ENCODE measurements at regions not wholly inside any gene's neighbourhood (a gene's known extent, or its start where the extent isn't known, plus 50 kb on each side); places are given as distances from the start of the nearest gene placed in this dataset.
A peak's percentile ranks its signal among the peaks of the same experiment; 100 is the strongest.

DNA sequence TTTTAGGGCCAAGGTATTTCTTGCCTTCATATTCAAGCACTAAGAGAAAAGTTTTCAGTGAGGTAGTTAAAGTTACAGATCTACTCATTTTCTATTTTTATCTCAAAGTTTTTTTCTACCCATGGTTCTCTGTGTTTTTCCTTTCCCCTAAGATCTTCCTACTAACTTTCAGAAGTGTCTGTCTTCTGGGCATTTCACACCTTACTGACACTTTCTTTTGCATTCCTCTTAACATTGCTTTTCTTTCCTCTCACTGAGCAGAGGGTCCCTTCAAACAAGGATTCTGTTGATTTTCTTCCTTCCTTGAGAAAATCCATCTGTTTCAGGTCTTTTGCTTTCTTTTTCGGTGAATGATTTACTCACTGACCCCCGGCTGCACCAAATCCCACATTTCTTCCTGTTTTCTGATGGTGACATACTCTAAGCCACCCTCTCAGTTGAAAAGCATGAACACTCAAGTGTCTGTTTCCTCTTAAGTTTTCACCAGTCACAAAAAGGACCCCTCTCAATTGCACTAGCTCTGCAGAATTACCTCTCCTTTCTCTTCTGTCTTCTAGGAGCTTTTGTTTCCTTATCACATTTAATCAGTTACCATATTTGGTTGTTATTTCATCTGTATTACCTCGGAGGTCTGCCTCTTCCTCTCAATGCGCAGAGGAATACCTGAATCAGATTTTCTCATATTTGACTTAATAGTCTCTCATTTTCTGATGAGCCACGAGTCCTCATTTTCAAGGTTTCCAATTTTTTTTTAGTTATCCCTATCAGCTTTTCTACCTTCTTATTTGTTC, 73.5 kb upstream of the RNF217 start:
- Histone ChIP-seq H3K4me3 (no peak overlapping the region; the same call in 1 of the 2 replicates), H3K9me3 (ENCODE audit: low read depth, low read length) (no peaks in the 10 kb centered on the region), H3K27ac (no peak overlapping the region), H3K9ac (ENCODE audit: insufficient read length) (peak overlapping the region; percentile 32), H3K36me3 (ENCODE audit: insufficient read depth, low read length) (no peaks in the 10 kb centered on the region)
- DNase-seq (ENCODE audit: low read depth, low spot score), result no peak
- no peak for TF ChIP-seq FOXP2 (optimal IDR thresholded peaks at IDR 0.05; ENCODE audit: control extremely low read depth, extremely low read length, insufficient read depth)
- no peak for TF ChIP-seq POLR2AphosphoS5 (IDR thresholded peaks at IDR 0.05; ENCODE audit: borderline replicate concordance, low read depth, low read length)
- TF ChIP-seq EZH2 (IDR thresholded peaks at IDR 0.05), result no peak

DNA sequence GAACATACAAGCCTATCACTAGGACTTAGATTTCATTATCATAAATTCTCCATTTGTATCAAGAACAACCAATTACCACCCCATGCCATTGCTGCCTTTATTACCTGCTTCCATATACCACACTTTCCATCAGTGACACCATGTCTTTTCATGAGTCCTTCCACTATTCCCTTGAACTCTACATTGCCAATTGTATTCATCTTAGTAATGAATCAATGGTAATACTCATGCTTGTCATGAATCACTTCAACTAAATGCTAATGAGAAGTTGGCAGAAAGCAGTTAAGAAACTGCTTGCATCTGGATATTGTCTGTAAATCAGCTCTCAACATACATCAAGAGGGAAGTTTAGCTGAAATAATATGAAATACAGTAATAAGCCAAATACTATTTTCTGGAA, 61.2 kb upstream of the RNF217 start:
- DNase-seq (ENCODE audit: low read depth, low spot score), result no peak
- Histone ChIP-seq H3K9me3 (ENCODE audit: low read depth, low read length) (no peaks in the 10 kb centered on the region), H3K4me3 (no peak overlapping the region), H3K36me3 (ENCODE audit: insufficient read depth, low read length) (no peaks in the 10 kb centered on the region), H3K27ac (no peak overlapping the region), H3K9ac (ENCODE audit: insufficient read length) (no peak overlapping the region)
- no peak for TF ChIP-seq FOXP2 (optimal IDR thresholded peaks at IDR 0.05; ENCODE audit: control extremely low read depth, extremely low read length, insufficient read depth)
- no peak for TF ChIP-seq EZH2 (IDR thresholded peaks at IDR 0.05)
- no peak for TF ChIP-seq POLR2AphosphoS5 (IDR thresholded peaks at IDR 0.05; ENCODE audit: borderline replicate concordance, low read depth, low read length)

DNA sequence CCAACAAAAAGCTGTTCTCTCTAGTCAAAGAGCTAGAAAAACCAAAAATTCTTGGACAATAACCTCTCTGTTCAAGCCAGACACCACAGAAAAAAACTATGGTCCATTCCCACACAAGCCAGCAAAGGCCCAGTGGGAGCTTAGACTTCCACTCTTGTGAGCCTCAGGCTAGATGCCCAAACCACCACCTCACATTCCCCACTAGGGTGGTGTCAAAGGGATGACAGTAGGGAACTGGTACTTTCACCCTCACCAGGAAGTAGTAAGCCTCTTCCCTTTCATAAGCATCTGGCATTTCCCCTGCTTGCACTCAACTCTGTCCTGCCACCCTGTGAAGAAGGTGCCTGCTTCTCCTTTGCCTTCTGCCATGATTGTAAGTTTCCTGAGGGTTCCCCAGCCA, 58.4 kb upstream of the RNF217 start:
- no peaks in the 10 kb centered on the region for H3K36me3 ChIP-seq (ENCODE audit: insufficient read depth, low read length)
- no peaks in the 10 kb centered on the region for H3K9me3 ChIP-seq (ENCODE audit: low read depth, low read length)
- DNase-seq (ENCODE audit: low read depth, low spot score), result no peak
- TF ChIP-seq POLR2AphosphoS5 (IDR thresholded peaks at IDR 0.05; ENCODE audit: borderline replicate concordance, low read depth, low read length) (no peak), FOXP2 (optimal IDR thresholded peaks at IDR 0.05; ENCODE audit: control extremely low read depth, extremely low read length, insufficient read depth) (no peak), EZH2 (IDR thresholded peaks at IDR 0.05) (no peak)
- H3K9ac ChIP-seq (ENCODE audit: insufficient read length), result no peak overlapping the region
- H3K27ac ChIP-seq, result no peak overlapping the region
- no peak overlapping the region for H3K4me3 ChIP-seq

DNA sequence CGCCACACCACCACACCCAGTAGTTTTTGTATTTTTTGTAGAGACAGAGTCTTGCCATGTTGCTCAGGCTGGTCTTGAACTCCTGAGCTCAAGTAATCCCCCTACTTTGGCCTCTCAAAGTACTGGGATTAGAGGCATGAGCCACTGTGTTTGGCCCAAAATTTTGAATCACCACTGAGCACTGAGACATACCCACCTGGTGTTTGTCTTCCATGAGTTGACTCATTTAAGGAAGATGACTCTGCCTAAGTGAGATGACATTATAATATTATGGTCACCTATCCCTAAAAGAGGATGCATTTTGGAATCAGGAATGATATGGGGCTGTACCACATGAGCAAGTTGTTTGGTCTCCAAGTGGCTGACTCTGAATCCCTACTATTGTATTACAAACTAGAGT, 54.6 kb upstream of the RNF217 start:
- no peak for TF ChIP-seq EZH2 (IDR thresholded peaks at IDR 0.05)
- no peak for TF ChIP-seq POLR2AphosphoS5 (IDR thresholded peaks at IDR 0.05; ENCODE audit: borderline replicate concordance, low read depth, low read length)
- no peak for TF ChIP-seq FOXP2 (optimal IDR thresholded peaks at IDR 0.05; ENCODE audit: control extremely low read depth, extremely low read length, insufficient read depth)
- Histone ChIP-seq H3K27ac (no peak overlapping the region), H3K4me3 (no peak overlapping the region), H3K9me3 (ENCODE audit: low read depth, low read length) (0 out of 2 replicates have a peak, but pooled peaks cover under 1% of the 10 kb centered on the region), H3K9ac (ENCODE audit: insufficient read length) (no peak overlapping the region), H3K36me3 (ENCODE audit: insufficient read depth, low read length) (no peaks in the 10 kb centered on the region)
- DNase-seq (ENCODE audit: low read depth, low spot score), result no peak

All from SK-N-MC (cell line).